VCaP (cell line): ENCODE measurements at regions not wholly inside any gene's neighbourhood (a gene's known extent, or its start where the extent isn't known, plus 50 kb on each side); places are given as distances from the start of the nearest gene placed in this dataset.

ENCODE experiments used
- H3K27ac ChIP-seq: fragments of 450-650 bp; 2 replicates; pipeline ENCODE4 v1.5.1; 2017
- TF ChIP-seq, protein P1 (sequence below): fragments of 450-650 bp; conservative IDR thresholded peaks from 2 replicates; pipeline ENCODE4 v1.5.1; 2017; ENCODE audit warnings: mild to moderate bottlenecking, moderate library complexity

DNA sequence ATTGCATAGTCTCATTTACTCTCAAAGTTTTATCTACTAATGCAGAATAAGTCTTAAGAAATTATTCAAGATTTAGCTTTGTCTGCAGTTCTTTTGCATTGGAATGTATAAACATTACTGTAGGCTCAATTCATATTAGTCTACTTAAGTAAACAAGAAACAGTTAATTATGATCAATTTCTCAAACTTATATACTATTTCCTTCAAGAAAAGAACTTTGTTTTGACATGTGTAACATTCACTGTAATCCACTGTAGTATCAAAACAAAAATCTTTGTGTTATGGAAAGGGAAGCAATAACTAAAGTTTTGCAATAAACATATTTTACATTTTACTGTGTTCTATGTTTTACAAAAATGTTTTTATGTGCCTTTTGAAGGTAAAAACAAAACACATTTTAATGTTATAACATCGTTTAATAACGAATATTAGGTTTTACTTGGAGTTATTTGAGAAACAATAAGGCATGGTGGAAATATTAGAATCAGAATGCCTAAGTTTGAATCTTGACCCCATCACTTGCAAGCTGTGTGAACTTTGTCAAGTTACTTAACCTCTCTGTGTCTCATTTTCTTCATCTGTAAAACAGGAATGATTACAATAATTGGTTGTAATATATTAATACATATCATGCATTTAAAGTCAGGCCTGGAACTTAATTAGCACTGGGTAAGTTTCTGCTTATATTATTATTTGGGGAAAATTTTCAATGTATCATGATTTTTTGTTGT, 77.0 kb upstream of the DPH5 start:
- no peak overlapping the region for H3K27ac ChIP-seq

DNA sequence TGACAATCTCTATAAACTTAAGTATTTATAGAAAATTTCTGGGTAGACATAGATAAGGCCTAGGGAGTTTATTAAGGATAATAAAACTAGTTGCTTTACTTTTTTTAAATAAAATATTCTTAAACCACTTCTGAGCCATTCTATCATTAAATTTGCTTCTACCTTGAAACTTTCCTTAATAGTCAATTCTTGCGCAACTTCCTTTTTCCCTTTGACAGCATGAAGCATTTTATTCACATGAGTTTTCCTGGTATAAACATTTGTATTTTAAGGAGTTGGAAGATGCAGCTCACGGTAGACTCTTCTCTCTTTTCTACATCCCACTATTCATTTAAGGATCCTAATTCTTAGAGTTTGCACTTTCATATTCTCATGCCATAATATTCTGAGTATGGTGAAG, 75.8 kb upstream of the DPH5 start:
- TF ChIP-seq, protein P1, sequence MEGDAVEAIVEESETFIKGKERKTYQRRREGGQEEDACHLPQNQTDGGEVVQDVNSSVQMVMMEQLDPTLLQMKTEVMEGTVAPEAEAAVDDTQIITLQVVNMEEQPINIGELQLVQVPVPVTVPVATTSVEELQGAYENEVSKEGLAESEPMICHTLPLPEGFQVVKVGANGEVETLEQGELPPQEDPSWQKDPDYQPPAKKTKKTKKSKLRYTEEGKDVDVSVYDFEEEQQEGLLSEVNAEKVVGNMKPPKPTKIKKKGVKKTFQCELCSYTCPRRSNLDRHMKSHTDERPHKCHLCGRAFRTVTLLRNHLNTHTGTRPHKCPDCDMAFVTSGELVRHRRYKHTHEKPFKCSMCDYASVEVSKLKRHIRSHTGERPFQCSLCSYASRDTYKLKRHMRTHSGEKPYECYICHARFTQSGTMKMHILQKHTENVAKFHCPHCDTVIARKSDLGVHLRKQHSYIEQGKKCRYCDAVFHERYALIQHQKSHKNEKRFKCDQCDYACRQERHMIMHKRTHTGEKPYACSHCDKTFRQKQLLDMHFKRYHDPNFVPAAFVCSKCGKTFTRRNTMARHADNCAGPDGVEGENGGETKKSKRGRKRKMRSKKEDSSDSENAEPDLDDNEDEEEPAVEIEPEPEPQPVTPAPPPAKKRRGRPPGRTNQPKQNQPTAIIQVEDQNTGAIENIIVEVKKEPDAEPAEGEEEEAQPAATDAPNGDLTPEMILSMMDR: no peak
- no peak overlapping the region for H3K27ac ChIP-seq

More for the DNA sequence above, 77.0 kb upstream of the DPH5 start:
- TF ChIP-seq, protein P1: no peak

DNA sequence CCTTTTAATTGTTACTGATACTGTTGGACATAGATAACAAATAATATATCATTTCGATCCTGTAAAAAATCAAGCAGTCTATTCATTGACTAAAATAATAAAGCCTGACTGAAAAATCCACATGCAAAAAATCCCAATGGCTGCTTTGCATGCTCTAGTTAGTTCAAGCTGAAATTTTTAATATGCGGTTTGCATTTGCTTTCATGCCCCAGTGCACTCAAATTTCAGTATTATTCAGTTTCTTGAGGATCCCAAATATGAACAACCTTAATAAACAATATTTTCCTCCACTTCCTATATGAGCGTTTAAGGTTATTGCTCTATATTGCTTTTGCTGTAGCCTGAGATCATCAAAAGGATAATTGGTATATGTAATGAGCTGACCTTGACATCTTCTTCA, 75.1 kb upstream of the DPH5 start:
- TF ChIP-seq, protein P1: no peak

DNA sequence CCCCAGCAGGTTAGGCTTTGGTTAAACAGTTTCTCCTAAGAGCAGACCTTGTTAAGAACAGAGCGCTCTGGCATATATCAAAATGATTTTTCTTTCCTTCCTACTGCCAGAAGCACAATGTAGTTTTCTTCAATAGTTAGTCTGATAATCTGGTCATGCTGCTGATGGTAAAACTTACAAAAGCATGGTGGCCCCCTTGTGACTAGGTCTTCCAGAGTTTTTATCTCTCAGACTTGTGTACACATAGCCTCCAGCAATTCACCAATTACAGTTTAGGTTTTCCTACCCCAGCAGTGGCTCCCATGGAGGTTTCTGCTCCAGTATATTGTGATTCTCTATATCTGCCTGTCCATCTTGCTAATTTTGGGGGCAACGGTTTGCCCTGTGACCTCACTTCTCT, 73.3 kb upstream of the DPH5 start:
- H3K27ac ChIP-seq: no peak overlapping the region
- TF ChIP-seq, protein P1: no peak

More for the DNA sequence above, 75.1 kb upstream of the DPH5 start:
- no peak overlapping the region for H3K27ac ChIP-seq

DNA sequence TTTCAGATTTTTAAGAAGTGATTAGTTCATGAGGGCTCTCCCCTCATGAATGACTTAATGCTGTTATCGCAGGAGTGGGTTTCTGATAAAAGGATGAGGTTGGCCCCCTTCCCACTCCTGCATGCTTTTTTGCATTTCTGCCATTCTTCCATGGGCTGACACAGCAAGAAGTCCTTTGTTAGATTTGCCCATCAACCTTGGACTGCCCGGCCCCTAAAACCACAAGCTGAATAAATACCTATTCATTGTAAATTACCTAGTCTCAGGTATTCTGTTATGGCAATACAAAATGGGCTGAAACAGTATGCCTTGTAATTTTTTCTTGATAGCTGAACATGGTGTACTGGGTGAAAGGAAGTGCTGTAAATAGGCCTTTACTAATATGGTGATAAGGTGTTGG, 72.7 kb upstream of the DPH5 start:
- no peak overlapping the region for H3K27ac ChIP-seq
- TF ChIP-seq, protein P1: no peak

DNA sequence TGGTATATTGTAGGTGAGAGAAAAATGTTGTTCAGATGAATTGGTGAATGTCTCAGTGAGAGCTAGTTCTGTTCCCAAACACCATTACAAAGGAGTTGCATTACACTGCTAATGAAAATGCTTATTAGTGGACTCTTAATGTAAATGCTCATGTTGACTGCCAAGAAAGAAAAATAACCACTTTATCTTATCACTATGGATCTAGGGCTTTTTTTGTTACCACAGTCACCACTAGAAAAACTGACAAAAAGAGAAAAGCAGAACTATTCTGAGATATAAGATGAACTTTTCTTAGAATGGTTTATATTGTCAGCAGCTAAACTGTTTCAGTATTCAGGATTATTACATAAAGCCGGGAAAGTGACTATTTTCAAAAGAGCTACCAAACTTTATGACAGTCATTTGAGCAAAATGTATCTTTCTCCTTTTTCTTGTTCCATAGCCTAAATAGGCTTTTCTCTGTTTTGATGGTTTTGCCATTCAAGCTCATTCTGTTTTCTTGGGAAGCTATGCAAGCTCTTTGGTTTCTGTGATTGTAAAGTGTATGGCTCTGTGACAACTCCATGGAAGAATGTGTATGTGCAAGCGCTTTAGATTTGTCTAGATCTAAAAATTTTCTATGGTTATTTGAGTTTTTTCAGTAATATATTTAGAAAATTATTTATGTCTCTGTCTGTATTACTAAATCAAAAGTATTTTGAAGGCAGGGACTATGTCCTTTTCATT, 64.2 kb upstream of the DPH5 start:
- TF ChIP-seq, protein P1: no peak
- no peak overlapping the region for H3K27ac ChIP-seq

DNA sequence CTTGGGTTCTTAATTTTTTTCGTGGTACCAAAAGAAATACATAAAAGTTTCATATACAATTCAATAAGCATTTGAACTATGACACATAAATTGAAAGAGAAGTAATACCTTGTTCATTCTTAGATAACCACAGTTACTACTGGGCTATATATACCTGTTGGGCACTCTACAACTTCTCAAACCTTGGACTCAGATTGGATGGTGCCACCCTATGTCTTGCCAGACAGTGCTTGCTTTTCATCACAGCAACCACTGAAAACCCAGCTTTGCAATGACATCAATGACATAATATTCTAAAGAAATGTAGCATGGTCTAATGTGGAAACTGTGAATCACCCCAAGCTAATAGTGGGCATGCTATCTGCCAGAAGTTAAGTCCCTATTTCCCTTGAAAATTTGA, 62.8 kb upstream of the DPH5 start:
- H3K27ac ChIP-seq: no peak overlapping the region
- TF ChIP-seq, protein P1: no peak
